Liver (tissue), 8 donors: ENCODE measurements at regions not wholly inside any gene's neighbourhood (a gene's known extent, or its start where the extent isn't known, plus 50 kb on each side); places are given as distances from the start of the nearest gene placed in this dataset.
A peak's percentile ranks its signal among the peaks of the same experiment; 100 is the strongest.

Experiments
- DNase-seq: peaks from one replicate; pipeline ENCODE4 v3.0.0-alpha.2; 2017; ENCODE audit warnings: low spot score
- H3K27ac ChIP-seq, 2 donors: one replicate each; pipeline ENCODE4 v1.7.0; 2013; ENCODE audit warnings: inconsistent platforms in 2 of 2, low read length in 2 of 2, control low read depth in 1 of 2, low read depth in 1 of 2, mild to moderate bottlenecking in 1 of 2
- H3K27me3 ChIP-seq, 4 donors: one replicate each; pipeline versions ENCODE4 v1.6.1 to v1.7.0; 2013; ENCODE audit warnings: low read length in 3 of 4, inconsistent platforms in 1 of 4, mild to moderate bottlenecking in 1 of 4, moderate library complexity in 1 of 4; ENCODE audit not compliant: control insufficient read depth in 4 of 4, insufficient read depth in 4 of 4
- H3K36me3 ChIP-seq, 4 donors: one replicate each; pipeline versions ENCODE4 v1.6.1 to v1.7.0; 2013; ENCODE audit warnings: low read length in 3 of 4, mild to moderate bottlenecking in 3 of 4, low read depth in 1 of 4, moderate library complexity in 1 of 4; ENCODE audit not compliant: control insufficient read depth in 4 of 4, insufficient read depth in 3 of 4
- H3K4me1 ChIP-seq, 4 donors: one replicate each; pipeline versions ENCODE4 v1.6.1 to v1.7.0; 2013; ENCODE audit warnings: low read length in 3 of 4, mild to moderate bottlenecking in 3 of 4, moderate library complexity in 1 of 4; ENCODE audit not compliant: control insufficient read depth in 4 of 4, insufficient read depth in 4 of 4
- H3K4me3 ChIP-seq, 3 donors: one replicate each; pipeline versions ENCODE4 v1.6.1 to v1.7.0; 2013; ENCODE audit warnings: low read length in 3 of 3, control low read depth in 1 of 3, low read depth in 1 of 3, mild to moderate bottlenecking in 1 of 3
- H3K9ac ChIP-seq, 2 donors: one replicate each; pipeline ENCODE4 v1.7.0; 2013; ENCODE audit warnings: low read length in 2 of 2, mild to moderate bottlenecking in 2 of 2, moderate library complexity in 2 of 2, control low read depth in 1 of 2, low read depth in 1 of 2
- H3K9me3 ChIP-seq, 4 donors: one replicate each; pipeline versions ENCODE4 v1.6.1 to v1.7.0; 2013; ENCODE audit warnings: low read length in 3 of 4; ENCODE audit not compliant: control insufficient read depth in 4 of 4
- EGR1 ChIP-seq, 2 donors: IDR thresholded peaks; 2 replicates each; pipeline ENCODE4 v1.6.1; 2016 to 2018; ENCODE audit warnings: antibody characterized with exemption in 2 of 2, low read depth in 2 of 2
- FOXA1 ChIP-seq: IDR thresholded peaks from 2 replicates; pipeline ENCODE4 v1.6.1; 2016; ENCODE audit warnings: antibody characterized with exemption
- FOXA2 ChIP-seq: IDR thresholded peaks from 2 replicates; pipeline ENCODE4 v1.6.1; 2016; ENCODE audit warnings: antibody characterized with exemption
- GABPA ChIP-seq, 2 donors: IDR thresholded peaks in 1 of 2; conservative IDR thresholded peaks in 1 of 2; 2 replicates each; pipeline ENCODE4 v1.6.1; 2016; ENCODE audit warnings: antibody characterized with exemption in 2 of 2, mild to moderate bottlenecking in 1 of 2, moderate library complexity in 1 of 2
- HNF4A ChIP-seq, 2 donors: conservative IDR thresholded peaks; 2 replicates each; pipeline ENCODE4 v1.6.1; 2016; ENCODE audit warnings: antibody characterized with exemption in 2 of 2, mild to moderate bottlenecking in 2 of 2
- HNF4G ChIP-seq: IDR thresholded peaks from 2 replicates; pipeline ENCODE4 v1.6.1; 2016; ENCODE audit warnings: antibody characterized with exemption
- JUND ChIP-seq, 2 donors: IDR thresholded peaks; 2 replicates each; pipeline ENCODE4 v1.6.1; 2016; ENCODE audit warnings: antibody characterized with exemption in 2 of 2
- MAX ChIP-seq: IDR thresholded peaks from 2 replicates; pipeline ENCODE4 v1.6.1; 2016; ENCODE audit warnings: antibody characterized with exemption
- NR2F2 ChIP-seq: IDR thresholded peaks from 2 replicates; pipeline ENCODE4 v1.6.1; 2016; ENCODE audit warnings: antibody characterized with exemption
- RAD21 ChIP-seq, 2 donors: IDR thresholded peaks; 2 replicates each; pipeline ENCODE4 v1.6.1; 2016; ENCODE audit warnings: antibody characterized with exemption in 2 of 2, mild to moderate bottlenecking in 2 of 2
- REST ChIP-seq: IDR thresholded peaks from 2 replicates; pipeline ENCODE4 v1.6.1; 2016; ENCODE audit warnings: antibody characterized with exemption, mild to moderate bottlenecking
- RXRA ChIP-seq, 2 donors: IDR thresholded peaks; 2 replicates each; pipeline ENCODE4 v1.6.1; 2017 to 2018; ENCODE audit warnings: antibody characterized with exemption in 2 of 2, mild to moderate bottlenecking in 1 of 2
- SP1 ChIP-seq: IDR thresholded peaks from 2 replicates; pipeline ENCODE4 v1.6.1; 2018; ENCODE audit warnings: antibody characterized with exemption, mild to moderate bottlenecking
- TAF1 ChIP-seq: conservative IDR thresholded peaks from 2 replicates; pipeline ENCODE4 v1.6.1; 2016; ENCODE audit warnings: antibody characterized with exemption, mild to moderate bottlenecking
- YY1 ChIP-seq: IDR thresholded peaks from 2 replicates; pipeline ENCODE4 v1.6.1; 2016; ENCODE audit warnings: antibody characterized with exemption, mild to moderate bottlenecking
- WGBS: extraction: QIAGEN DNeasy Blood & Tissue Kit; methylation state at CpG from one replicate; pipeline ENCODE4 v1.1.7; 2013; 5-methylcytosine and 5-hydroxymethylcytosine counted together
- TF ChIP-seq, protein P1 (sequence below): IDR thresholded peaks from 2 replicates; pipeline ENCODE4 v1.6.1; 2016; ENCODE audit warnings: antibody characterized with exemption
- TF ChIP-seq, protein P2 (sequence below): IDR thresholded peaks from 2 replicates; pipeline ENCODE4 v1.6.1; 2016; ENCODE audit warnings: antibody characterized with exemption
- TF ChIP-seq, protein P3 (sequence below): fragments of 150-350 bp; IDR thresholded peaks from 2 replicates; pipeline ENCODE4 v1.5.1; 2017; ENCODE audit warnings: improper control_type of control experiment, low read depth, low read length; ENCODE audit not compliant: missing input control
- donor health status: healthy.
- donor health status: healthy.
- donor health status: healthy.
- donor health status: healthy.
- donor health status: healthy.

DNA sequence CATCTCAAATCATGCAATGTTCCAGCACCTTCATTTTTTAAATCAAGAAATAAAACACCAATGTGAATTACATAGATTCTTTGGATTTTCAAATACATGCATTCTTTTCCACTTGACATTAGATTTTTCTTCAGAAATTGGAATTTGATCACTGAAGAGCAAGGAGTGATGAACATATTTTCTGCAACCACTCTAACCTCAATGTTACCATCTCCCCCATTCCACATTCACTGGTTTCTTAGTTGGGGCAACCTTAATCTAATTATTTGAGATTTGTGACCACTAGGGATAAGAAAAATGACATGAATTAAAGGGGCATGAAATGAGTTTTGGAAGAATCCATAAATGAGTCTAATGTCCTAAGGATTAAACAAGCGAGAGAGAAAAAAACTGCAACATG, 168.7 kb upstream of the NR5A2 start:
- Histone ChIP-seq H3K9me3 (no peaks in the 10 kb centered on the region), H3K4me3 (no peak overlapping the region), H3K27me3 (no peaks in the 10 kb centered on the region), H3K36me3 (no peaks in the 10 kb centered on the region), H3K27ac (peak overlapping the region in 1 of 2 donors; percentile 7), H3K4me1 (no peaks in the 10 kb centered on the region), H3K9ac (no peak overlapping the region)
- DNase-seq: no peak
- WGBS: 82% methylated on average over 1 of the region's 1 CpG
- TF ChIP-seq RXRA (IDR thresholded peaks at IDR 0.05): no peak
- no peak for TF ChIP-seq FOXA1
- no peak for TF ChIP-seq NR2F2

GRCh38 chr1:199859491-199859933, 168.0 kb upstream of the NR5A2 start:
- TF ChIP-seq GABPA (IDR thresholded peaks at IDR 0.05 in 1 of 2, conservative IDR thresholded peaks at IDR 0.05 in 1 of 2): no peak
- TF ChIP-seq EGR1 (IDR thresholded peaks at IDR 0.05; ENCODE audit: low read depth in 2 of 2): peak; percentile 34 to 57
- TF ChIP-seq, protein P1, sequence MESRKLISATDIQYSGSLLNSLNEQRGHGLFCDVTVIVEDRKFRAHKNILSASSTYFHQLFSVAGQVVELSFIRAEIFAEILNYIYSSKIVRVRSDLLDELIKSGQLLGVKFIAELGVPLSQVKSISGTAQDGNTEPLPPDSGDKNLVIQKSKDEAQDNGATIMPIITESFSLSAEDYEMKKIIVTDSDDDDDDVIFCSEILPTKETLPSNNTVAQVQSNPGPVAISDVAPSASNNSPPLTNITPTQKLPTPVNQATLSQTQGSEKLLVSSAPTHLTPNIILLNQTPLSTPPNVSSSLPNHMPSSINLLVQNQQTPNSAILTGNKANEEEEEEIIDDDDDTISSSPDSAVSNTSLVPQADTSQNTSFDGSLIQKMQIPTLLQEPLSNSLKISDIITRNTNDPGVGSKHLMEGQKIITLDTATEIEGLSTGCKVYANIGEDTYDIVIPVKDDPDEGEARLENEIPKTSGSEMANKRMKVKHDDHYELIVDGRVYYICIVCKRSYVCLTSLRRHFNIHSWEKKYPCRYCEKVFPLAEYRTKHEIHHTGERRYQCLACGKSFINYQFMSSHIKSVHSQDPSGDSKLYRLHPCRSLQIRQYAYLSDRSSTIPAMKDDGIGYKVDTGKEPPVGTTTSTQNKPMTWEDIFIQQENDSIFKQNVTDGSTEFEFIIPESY: no peak
- TF ChIP-seq HNF4G: no peak
- TF ChIP-seq HNF4A (conservative IDR thresholded peaks at IDR 0.05): no peak
- TF ChIP-seq REST: no peak
- peak; percentile 74 for TF ChIP-seq MAX
- no peak for TF ChIP-seq NR2F2
- TF ChIP-seq, protein P2, sequence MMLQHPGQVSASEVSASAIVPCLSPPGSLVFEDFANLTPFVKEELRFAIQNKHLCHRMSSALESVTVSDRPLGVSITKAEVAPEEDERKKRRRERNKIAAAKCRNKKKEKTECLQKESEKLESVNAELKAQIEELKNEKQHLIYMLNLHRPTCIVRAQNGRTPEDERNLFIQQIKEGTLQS: no peak
- TF ChIP-seq FOXA1: no peak
- no peak for TF ChIP-seq YY1
- peak in 1 of 2 donors; percentile 19 for TF ChIP-seq RAD21 (IDR thresholded peaks at IDR 0.05)
- TF ChIP-seq, protein P3, sequence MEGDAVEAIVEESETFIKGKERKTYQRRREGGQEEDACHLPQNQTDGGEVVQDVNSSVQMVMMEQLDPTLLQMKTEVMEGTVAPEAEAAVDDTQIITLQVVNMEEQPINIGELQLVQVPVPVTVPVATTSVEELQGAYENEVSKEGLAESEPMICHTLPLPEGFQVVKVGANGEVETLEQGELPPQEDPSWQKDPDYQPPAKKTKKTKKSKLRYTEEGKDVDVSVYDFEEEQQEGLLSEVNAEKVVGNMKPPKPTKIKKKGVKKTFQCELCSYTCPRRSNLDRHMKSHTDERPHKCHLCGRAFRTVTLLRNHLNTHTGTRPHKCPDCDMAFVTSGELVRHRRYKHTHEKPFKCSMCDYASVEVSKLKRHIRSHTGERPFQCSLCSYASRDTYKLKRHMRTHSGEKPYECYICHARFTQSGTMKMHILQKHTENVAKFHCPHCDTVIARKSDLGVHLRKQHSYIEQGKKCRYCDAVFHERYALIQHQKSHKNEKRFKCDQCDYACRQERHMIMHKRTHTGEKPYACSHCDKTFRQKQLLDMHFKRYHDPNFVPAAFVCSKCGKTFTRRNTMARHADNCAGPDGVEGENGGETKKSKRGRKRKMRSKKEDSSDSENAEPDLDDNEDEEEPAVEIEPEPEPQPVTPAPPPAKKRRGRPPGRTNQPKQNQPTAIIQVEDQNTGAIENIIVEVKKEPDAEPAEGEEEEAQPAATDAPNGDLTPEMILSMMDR: no peak
- peak in 1 of 2 donors; percentile 6 for TF ChIP-seq RXRA (IDR thresholded peaks at IDR 0.05)
- no peak for TF ChIP-seq FOXA2
- TF ChIP-seq TAF1: no peak
- TF ChIP-seq JUND (IDR thresholded peaks at IDR 0.05): peak; percentile 71 to 73
- TF ChIP-seq SP1: no peak
- WGBS: 56% methylated on average over 3 of the region's 3 CpGs
- Histone ChIP-seq H3K4me3 (no peak overlapping the region), H3K4me1 (no peaks in the 10 kb centered on the region), H3K9me3 (no peaks in the 10 kb centered on the region), H3K9ac (no peak overlapping the region), H3K27me3 (no peaks in the 10 kb centered on the region), H3K36me3 (no peaks in the 10 kb centered on the region), H3K27ac (no peak overlapping the region)
- no peak for DNase-seq
